GM21447 (cell line): ENCODE measurements at regions not wholly inside any gene's neighbourhood (a gene's known extent, or its start where the extent isn't known, plus 50 kb on each side); places are given as distances from the start of the nearest gene placed in this dataset.

Source experiments
- ATAC-seq: cut with Tn5 transposase; IDR thresholded peaks from one replicate; pipeline ENCODE4 v1.9.1; 2021; ENCODE audit not compliant: unreplicated experiment

DNA sequence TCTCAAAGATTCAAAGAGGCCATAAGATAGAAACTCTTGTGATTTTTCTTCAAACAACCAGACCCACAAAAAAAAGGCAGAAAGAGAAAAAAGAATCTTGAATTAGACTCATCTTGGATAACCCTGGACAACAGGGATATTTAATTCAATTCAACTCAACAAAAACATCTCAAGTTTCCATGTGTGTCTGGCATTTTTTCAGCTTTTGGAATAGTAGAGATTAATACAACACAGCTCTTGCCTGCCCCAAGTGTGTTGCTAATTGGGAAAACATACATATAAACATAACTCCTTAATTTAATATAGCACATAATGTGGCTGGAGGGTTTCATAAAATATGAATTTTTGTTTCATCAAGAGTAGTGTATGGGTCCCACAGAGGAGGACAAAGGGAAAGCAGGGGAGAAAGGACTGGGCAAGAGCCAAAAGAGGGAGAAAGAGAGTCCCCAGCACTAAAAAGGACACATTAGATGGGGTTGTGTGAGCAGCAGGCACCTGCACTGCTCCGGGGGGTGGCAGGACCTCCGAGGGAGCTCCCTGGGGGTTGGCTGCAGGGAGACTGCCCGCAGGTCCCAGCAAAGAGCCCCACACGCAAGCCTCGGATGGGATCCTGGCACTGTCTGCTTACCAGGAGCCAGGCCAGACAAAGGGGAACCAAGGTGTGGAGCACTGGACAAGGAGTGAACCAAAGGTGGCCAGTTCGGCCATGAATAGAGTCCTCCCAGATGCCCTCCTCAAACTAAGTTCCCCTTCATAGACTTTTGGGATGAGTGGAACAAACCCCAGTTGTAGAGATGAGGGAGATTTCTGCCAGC lies 65.6 kb upstream of the TMEM72 start:
- no peak for ATAC-seq

DNA sequence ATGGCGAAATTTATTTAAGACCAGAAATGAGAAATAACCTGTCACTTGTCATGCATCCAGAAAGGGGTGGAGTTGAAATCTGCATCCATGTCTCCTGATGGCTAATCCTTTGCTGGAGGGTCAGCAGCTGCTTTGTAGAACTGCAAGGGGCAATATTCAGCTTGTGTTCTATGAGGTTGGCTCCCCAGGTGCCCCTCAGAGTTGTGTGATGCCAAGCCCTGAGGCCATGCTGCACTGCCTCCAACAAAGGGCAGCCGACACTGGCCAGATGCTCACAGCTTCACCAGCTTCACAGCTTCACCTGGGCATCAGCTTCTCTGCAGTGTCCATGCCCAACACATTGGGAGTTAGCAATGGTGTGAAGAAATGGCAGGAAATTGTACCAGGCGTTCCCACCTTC lies 64.0 kb upstream of the TMEM72 start:
- ATAC-seq, result no peak

DNA sequence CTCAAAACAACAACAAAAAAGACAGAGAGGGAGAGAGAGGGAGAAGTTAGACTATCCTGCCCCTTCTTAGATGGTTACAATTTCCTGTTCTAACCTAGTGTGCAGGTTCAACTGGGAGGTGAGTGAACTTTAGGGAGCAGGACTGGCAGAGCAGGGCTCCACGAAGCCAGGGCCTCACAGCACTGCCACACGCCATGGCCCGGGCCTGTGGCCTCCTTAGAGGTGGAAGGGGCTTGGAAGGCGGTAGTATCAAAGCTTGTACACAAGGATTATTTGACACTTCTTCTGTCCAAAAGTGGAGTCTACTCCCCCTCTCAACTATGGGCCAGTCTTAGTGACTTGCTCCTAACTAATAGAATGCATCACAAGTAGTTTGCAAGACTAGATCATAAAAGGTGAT lies 62.9 kb upstream of the TMEM72 start:
- ATAC-seq, result no peak

DNA sequence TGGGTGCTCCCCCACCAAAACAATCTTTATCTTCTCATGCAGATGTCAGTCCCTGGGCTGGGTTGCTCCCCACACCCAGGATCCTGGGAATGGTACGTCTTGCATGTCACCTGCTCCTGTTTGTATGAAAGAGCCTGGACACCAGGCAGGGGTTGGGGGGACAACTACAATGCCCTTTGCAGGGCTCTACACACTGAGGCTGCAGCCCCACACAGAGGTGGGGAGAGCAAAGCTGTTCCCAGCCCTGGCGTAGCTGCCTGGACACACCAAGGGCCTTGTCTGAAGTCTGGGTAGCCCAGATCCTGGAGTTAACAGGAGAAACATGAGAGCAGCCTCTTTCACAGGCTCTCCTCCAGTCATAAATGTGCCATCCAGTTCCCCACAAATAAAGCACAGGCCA lies 61.2 kb upstream of the TMEM72 start:
- ATAC-seq, result no peak

DNA sequence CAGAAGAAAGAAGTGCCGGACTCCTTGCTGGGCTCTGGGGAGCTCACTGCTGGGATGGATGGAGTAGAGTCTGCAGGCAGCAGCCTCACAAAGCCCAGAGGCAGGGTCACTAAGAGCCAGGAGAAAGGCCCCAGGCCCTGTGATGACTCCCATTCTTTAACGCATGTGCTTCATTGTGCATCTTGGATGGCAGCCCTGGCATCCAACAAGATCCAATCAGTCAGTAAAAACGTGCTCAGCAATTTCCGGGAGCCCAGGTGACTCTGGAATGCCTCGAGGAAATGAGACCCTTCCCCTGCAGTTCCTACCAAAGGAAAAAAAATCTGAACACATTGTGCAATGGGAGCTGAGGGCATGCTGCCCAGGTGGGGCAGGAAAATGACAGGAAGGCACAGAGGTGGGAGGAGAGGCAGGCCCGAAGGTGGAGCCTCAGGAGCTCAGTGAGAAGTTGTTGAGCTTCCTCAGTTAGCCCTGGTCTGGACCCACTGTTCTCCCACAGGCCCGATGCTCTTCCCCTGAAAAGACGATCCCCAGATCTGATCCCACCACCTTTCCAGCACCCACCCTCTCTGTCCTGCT lies 60.7 kb upstream of the TMEM72 start:
- no peak for ATAC-seq

DNA sequence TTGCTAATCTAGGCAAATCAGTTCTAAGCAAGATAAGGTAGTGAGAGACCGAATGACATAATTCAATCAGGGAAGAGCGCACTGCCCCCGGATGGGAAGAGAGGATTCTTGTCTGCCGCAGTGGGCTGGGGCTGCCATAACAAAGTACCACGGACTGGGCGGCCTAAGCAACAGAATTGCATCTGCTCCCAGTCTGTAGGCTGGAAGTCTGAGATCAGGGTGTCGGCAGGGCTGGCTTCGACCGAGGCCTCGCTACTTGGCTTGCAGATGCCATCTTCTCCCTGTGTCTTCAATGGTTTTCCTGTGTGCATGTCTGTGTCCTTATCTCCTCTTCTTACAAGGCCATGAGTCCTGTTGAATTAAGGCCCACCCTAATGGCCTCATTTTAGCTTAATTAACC lies 59.7 kb upstream of the TMEM72 start:
- ATAC-seq, result no peak

DNA sequence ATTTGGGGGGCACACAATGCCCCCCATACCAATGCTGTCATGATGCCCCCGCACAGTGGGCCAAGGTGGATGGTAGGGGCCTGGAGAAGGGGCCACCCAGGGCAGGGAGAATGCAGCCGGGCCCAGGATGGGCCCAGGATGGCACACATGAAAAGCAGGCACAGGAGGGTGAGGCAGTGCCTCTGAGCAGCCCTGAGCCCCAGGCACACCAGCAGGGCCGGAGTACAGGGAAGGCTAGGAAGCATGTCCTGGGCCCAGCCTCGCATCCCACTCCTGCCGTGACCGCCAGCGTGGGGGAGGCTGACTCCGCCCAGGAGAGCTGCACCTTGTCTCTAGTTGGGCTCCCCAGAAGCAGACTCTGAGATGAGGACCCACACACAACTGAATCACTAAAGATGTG lies 59.3 kb upstream of the TMEM72 start:
- no peak for ATAC-seq

DNA sequence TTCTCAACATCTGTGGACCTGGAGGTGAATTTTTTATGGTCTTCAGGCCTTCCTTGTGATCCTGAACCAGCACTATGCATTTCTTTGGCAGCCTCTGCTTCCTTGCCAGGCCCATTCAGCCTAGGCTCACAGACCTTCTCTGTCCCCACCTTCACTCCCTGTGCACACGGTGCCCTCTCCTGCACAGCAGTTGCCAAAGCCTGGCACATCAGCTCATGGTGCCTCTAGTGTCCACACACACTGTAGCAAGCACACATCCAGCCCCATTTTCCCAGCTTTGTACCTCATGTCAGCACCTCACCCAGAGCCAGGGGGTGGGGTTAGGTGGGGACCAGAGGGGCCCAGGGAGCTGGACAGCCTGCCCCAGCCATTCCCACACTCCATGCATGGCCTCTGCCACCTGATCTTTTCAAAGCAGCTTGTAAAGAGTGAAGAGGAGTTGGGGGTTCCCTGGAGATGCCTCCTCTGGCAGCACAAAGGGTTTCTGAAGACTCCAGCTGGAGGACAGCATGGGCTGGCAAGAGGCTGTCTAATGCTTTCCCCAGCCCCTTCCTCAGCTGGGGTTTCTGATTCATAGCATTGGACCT lies 57.9 kb upstream of the TMEM72 start:
- no peak for ATAC-seq

DNA sequence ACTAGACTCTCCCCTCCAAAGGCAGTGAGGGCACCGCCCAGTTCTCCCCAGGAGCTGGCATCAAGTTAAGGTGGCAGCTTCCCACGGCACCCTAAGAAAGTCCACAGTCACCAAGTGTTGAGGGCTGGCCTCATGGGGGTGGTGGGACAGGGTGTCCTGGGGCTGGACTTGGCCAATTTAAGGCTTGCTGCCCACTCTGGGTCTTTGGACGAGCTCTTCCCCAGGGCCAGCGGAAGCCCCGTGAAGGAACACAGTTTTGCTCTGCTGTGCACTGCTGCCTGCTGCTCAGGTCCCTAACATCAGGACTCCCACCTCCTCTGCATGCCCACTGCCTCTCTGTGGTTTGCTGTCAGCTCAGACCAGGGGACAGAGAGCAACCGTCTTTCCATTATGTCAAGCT lies 57.3 kb upstream of the TMEM72 start:
- ATAC-seq, result no peak

DNA sequence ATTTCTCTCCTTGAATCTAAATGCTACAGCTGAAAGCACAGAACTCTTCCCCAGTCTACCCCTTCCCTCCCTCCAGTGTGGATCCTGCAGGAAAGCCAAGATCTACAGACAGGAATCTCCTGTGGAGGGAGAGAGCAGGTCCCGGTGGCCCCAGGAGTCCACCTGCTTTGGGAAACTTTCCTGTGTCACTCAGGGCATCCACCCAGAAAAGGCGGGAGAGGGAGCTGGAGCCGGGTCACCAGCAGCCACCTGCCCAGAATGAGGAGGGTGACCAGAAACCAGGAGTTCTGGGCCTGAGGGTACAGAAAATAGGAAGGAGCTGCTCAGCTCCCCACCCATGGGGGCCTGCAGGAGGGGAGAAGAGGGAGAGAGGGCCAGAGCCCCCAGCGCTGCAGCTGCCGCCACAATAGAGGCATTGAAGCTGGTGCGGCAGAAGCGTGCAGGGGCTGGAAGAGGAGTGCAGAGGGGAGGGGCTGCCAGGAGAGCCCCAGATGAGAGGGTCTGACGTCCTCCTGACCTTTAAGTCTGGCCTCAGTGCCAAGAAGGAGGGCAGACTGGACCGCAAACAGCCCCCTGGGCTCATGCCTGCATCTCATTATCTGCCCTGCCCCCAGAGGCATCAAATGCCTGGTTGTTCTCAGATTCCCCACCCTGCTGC lies 56.3 kb upstream of the TMEM72 start:
- no peak for ATAC-seq

DNA sequence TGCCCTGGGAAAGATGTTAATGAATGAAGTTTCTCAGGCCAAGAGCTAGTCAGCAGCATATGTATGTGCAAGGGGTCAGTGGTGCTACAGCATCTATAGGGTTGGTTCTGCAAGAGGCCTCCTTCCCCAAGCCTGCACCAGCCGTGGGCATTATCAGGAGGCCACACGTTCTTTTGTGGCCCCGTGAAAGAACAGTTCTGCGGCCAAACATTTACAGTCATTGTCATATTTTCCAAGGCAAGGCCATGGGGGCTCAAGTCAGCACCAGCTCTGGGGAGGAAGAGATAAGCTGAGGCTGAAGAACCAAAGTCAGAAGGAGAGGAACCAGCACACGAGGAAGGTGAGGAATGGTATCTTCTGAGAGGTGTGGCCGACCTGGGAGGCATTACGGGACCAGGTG lies 54.4 kb upstream of the TMEM72 start:
- ATAC-seq, result no peak

DNA sequence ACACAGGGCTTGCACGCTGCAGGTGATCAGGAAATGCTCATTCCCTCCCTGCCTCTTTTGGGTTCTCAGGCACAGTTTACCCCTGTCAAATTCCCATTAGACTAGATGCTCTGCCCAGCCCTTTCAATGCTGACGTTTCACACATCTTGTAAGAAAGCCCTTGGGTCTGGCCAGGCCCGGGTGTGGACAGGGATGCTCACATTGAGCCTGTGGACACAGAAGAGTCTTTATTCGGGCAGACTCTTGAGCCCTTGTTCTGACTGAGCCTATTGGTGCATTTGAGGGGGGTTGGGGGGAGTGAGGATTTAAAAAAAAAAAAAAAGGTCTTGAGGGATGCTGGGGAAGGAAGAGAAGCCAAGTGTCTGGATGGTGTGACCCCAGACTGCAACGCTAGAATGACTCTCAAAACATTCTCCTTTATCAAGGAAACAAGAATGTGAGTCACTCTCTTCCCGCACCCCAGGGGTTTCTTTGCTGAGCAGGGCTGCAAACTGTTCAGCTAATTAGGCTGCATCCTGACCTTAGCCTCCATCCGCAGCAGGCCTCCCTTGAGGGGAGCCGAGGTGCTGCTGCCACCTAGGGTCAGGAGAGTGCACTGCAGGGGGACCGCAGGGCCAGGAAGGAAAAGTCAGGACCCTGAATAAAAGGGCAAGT lies 53.6 kb upstream of the TMEM72 start:
- ATAC-seq, result peak; percentile 63

DNA sequence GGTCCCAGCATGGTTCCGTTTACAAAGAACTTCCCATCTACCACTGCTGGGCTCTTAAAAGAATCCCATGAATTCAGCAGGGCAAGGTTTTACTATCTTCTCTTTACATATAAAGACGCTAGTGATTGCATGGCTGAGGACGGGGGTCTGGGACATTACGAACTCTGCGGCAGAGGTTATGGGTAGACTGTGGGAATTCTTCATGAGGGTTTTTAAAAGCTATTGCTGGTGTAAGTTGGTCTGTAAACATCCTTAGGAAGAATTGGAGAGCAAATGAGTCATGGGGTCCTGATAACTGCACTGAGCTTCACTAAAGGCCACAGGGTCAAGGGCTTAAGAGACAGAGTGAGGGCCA lies 53.1 kb upstream of the TMEM72 start:
- no peak for ATAC-seq

DNA sequence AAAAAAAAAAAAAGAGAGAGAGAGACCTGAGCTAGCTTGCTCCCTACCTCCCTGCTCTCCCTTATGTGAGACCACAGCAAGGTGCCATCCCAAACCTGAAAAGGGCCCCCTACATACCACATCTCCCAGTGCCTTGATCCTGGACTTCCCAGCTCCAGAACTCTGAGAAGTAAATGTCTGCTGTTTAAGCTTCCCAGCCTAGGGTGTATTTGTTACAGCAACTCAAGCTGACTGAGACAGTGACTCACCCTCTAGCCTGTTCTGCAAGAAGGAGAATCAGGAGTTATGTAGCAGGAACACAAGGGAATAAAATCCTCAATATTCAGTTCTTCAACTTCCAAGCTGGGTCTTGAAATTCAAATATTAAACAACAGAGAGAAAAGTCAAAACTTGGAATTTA lies 52.1 kb upstream of the TMEM72 start:
- ATAC-seq, result no peak

DNA sequence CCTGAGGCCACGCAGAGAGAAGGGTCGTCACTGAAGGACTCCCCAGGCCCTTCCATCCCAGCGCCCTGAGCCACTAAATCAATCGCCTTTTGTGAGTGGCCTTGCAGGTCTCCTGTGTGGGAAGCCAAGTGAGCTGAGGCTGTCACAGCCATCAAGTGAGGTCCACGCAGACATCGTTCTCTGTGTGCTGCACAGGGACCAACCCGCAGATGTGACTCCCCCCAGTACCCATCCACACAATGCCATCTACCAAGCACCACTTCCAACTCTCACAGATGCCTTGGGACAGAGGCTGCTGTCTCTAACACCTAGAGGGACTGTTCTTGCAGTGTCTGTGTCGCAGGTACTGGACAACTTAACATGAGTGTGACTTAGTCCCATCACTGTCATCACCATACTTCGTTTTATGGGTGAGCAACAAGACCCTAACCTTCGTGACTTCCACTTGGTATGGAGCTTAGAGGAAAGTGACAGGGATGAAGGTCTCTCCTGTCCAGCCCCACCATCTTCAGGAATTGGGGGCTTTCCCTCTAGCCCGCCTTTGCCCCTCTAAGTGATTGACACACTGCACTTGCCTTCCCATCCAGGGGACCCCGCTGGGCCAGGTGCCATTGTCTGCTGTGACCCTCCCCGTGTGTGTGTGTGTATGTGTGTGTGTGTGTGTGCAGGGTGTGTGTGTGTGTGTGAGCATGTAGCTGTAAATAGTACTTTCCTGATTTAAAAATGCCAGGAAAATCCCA lies 51.4 kb upstream of the TMEM72 start:
- no peak for ATAC-seq

DNA sequence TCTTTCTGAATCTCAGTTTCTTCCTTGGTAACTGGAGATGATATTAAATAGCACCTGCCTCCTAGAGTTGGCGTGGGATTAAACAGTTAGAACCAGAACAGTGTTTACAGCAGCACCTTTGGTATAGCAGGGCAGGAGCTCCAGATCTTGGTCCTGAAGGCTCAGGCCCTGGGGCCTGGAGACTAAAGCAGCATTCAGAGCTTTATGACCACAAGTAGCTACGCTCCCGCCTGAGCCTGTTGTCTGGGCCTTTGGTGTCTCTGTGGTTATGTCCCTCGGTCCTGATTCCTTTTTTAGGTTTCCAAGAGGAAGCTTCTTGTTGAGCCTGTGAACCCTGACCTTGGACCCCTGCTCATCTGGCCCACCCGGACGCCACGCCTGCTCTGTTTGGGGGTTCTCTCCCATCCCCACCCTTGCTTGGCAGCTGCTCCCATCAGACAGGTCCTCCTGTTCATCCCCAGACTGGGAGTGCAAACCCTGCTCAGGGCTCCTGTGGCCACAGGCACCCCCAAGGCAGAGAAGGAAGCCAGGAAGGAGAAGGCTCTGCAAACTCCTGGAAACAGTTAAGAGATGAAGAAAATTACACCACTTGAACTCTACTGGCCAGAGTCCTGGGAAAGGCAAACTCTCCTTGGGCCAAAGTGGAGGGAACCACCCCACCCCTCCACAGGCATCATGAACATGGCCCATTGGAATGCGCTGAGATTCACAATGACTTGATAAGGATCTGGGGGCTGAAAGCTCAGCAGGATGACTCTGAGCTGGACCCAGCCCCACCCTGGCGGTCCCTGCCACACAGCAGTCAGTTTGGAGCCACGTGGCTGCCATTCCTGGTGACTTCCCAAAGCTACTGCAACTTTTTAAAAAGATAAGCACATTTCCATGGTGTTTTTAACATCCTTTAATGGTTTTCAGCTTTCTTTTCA lies 50.1 kb upstream of the TMEM72 start:
- ATAC-seq, result no peak
